Gastrocnemius medialis (tissue), 4 donors: ENCODE measurements at regions not wholly inside any gene's neighbourhood (a gene's known extent, or its start where the extent isn't known, plus 50 kb on each side); places are given as distances from the start of the nearest gene placed in this dataset.

Experiments
- ATAC-seq, 2 donors: fragments of 150-250 bp; one replicate each; pipeline ENCODE4 v1.9.1; 2016
- DNase-seq, 2 donors: peaks; one replicate each; pipeline ENCODE4 v3.0.0-alpha.2; 2019
- H3K27ac ChIP-seq, 4 donors: fragments of 200-600 bp; sonication (generic); 1 replicate in 1 of 4; 2 replicates in 3 of 4; pipeline ENCODE4 v1.5.1; 2016 to 2018; ENCODE audit warnings: mild to moderate bottlenecking in 2 of 4, moderate library complexity in 1 of 4
- H3K27me3 ChIP-seq, 3 donors: fragments of 200-600 bp; sonication (generic) in 2 of 3; 1 replicate in 1 of 3; 2 replicates in 2 of 3; pipeline versions ENCODE4 v1.5.1 to v1.6.0; 2016 to 2019; ENCODE audit warnings: mild to moderate bottlenecking in 1 of 3, moderate library complexity in 1 of 3
- H3K36me3 ChIP-seq, 2 donors: fragments of 200-600 bp; sonication (generic) in 1 of 2; one replicate each; pipeline ENCODE4 v1.5.1; 2017 to 2018
- H3K4me1 ChIP-seq, 2 donors: fragments of 200-600 bp; sonication (generic) in 1 of 2; one replicate each; pipeline ENCODE4 v1.5.1; 2016 to 2017; ENCODE audit warnings: mild to moderate bottlenecking in 2 of 2
- H3K4me3 ChIP-seq, 4 donors: fragments of 200-600 bp; sonication (generic) in 3 of 4; 1 replicate in 1 of 4; 2 replicates in 3 of 4; pipeline ENCODE4 v1.5.1; 2016 to 2019; ENCODE audit warnings: mild to moderate bottlenecking in 2 of 4
- H3K9me3 ChIP-seq, 3 donors: fragments of 200-600 bp; sonication (generic) in 2 of 3; 1 replicate in 1 of 3; 2 replicates in 2 of 3; pipeline ENCODE4 v1.5.1; 2016 to 2019
- CTCF ChIP-seq, 5 experiments: fragments of 450-650 bp in 3 of 5; fragments of 200-600 bp in 2 of 5; sonication (generic) in 2 of 5; IDR thresholded peaks in 4 of 5; conservative IDR thresholded peaks in 1 of 5; 1 replicate in 4 of 5; 2 replicates in 1 of 5; pipeline ENCODE4 v1.5.1; 2016 to 2019; ENCODE audit warnings: antibody characterized with exemption in 5 of 5, mild to moderate bottlenecking in 3 of 5, moderate library complexity in 3 of 5
- POLR2A ChIP-seq, 2 donors: fragments of 450-650 bp; IDR thresholded peaks; one replicate each; pipeline ENCODE4 v1.6.1; 2017; ENCODE audit warnings: antibody characterized with exemption in 2 of 2, mild to moderate bottlenecking in 2 of 2, moderate library complexity in 2 of 2
- in situ Hi-C, 4 donors: fragments of 200-750 bp; cut with MboI; loops; one replicate each; pipeline versions ENCODE4 v1.15.0 to v1.8.0; 2017; ENCODE audit warnings: low sequenced_read_pairs in 4 of 4
- intact Hi-C: fragments of 100-400 bp; cut with DNase I; formaldehyde crosslinking; loops from one replicate; pipeline ENCODE4 v1.15.1; 2023; ENCODE audit warnings: low total_unique reads

- intact Hi-C loops = no loop called here
- Histone ChIP-seq H3K4me1 (no peaks in the 10 kb centered on the region), H3K4me3 (no peak overlapping the region), H3K27me3 (no peaks in the 10 kb centered on the region), H3K36me3 (no peaks in the 10 kb centered on the region), H3K9me3 (no peaks in the 10 kb centered on the region), H3K27ac (no peak overlapping the region)
- DNase-seq = no peak
- ATAC-seq = no peak
- in situ Hi-C loops = no loop called here
- TF ChIP-seq CTCF (IDR thresholded peaks at IDR 0.05 in 4 of 5, conservative IDR thresholded peaks at IDR 0.05 in 1 of 5) = no peak
- no peak for TF ChIP-seq POLR2A (IDR thresholded peaks at IDR 0.05)
Measured at GRCh38 chr18:1467461-1467964, 562.8 kb downstream of the ADCYAP1 start.

- in situ Hi-C loops (no loop called here), intact Hi-C loops (no loop called here)
- H3K27ac ChIP-seq = no peak overlapping the region
- no peak for TF ChIP-seq CTCF (IDR thresholded peaks at IDR 0.05 in 4 of 5, conservative IDR thresholded peaks at IDR 0.05 in 1 of 5)
- no peak for TF ChIP-seq POLR2A (IDR thresholded peaks at IDR 0.05)
- no peaks in the 10 kb centered on the region for H3K27me3 ChIP-seq
- ATAC-seq = no peak
- no peaks in the 10 kb centered on the region for H3K4me1 ChIP-seq
- H3K9me3 ChIP-seq = no peaks in the 10 kb centered on the region
- DNase-seq = no peak
- H3K4me3 ChIP-seq = no peak overlapping the region
- H3K36me3 ChIP-seq = no peaks in the 10 kb centered on the region
Measured at GRCh38 chr18:1468550-1468949, 563.9 kb downstream of the ADCYAP1 start.

- ATAC-seq (no peak), DNase-seq (no peak)
- no peak overlapping the region for H3K4me3 ChIP-seq
- intact Hi-C loops (no loop called here), in situ Hi-C loops (no loop called here)
- no peaks in the 10 kb centered on the region for H3K9me3 ChIP-seq
- H3K4me1 ChIP-seq = no peaks in the 10 kb centered on the region
- H3K27me3 ChIP-seq = no peaks in the 10 kb centered on the region
- no peak overlapping the region for H3K27ac ChIP-seq
- TF ChIP-seq CTCF (IDR thresholded peaks at IDR 0.05 in 4 of 5, conservative IDR thresholded peaks at IDR 0.05 in 1 of 5) = no peak
- no peak for TF ChIP-seq POLR2A (IDR thresholded peaks at IDR 0.05)
- no peaks in the 10 kb centered on the region for H3K36me3 ChIP-seq
Measured at GRCh38 chr18:1475867-1476266, 571.2 kb downstream of the ADCYAP1 start.

- DNase-seq (no peak), ATAC-seq (no peak)
- in situ Hi-C loops = no loop called here
- Histone ChIP-seq H3K4me1 (no peaks in the 10 kb centered on the region), H3K9me3 (no peaks in the 10 kb centered on the region), H3K4me3 (no peak overlapping the region), H3K36me3 (no peaks in the 10 kb centered on the region), H3K27me3 (no peaks in the 10 kb centered on the region), H3K27ac (no peak overlapping the region)
- no peak for TF ChIP-seq CTCF (IDR thresholded peaks at IDR 0.05 in 4 of 5, conservative IDR thresholded peaks at IDR 0.05 in 1 of 5)
- TF ChIP-seq POLR2A (IDR thresholded peaks at IDR 0.05) = no peak
- intact Hi-C loops = no loop called here
Measured at GRCh38 chr18:1480309-1480708, 575.6 kb downstream of the ADCYAP1 start.

- Histone ChIP-seq H3K36me3 (no peaks in the 10 kb centered on the region), H3K9me3 (no peaks in the 10 kb centered on the region), H3K4me3 (no peak overlapping the region), H3K4me1 (no peaks in the 10 kb centered on the region), H3K27me3 (no peaks in the 10 kb centered on the region), H3K27ac (no peak overlapping the region)
- TF ChIP-seq CTCF (IDR thresholded peaks at IDR 0.05 in 4 of 5, conservative IDR thresholded peaks at IDR 0.05 in 1 of 5) (no peak), POLR2A (IDR thresholded peaks at IDR 0.05) (no peak)
- ATAC-seq (no peak), DNase-seq (no peak)
- intact Hi-C loops (no loop called here), in situ Hi-C loops (no loop called here)
Measured at GRCh38 chr18:1481577-1481976, 576.9 kb downstream of the ADCYAP1 start.
